GM19025 (cell line): ENCODE measurements at regions not wholly inside any gene's neighbourhood (a gene's known extent, or its start where the extent isn't known, plus 50 kb on each side); places are given as distances from the start of the nearest gene placed in this dataset.

Experiments
- ATAC-seq: cut with Tn5 transposase; IDR thresholded peaks from one replicate; pipeline ENCODE4 v1.9.1; 2021; ENCODE audit warnings: mild to moderate bottlenecking, low read depth, moderate library complexity; ENCODE audit not compliant: unreplicated experiment

DNA sequence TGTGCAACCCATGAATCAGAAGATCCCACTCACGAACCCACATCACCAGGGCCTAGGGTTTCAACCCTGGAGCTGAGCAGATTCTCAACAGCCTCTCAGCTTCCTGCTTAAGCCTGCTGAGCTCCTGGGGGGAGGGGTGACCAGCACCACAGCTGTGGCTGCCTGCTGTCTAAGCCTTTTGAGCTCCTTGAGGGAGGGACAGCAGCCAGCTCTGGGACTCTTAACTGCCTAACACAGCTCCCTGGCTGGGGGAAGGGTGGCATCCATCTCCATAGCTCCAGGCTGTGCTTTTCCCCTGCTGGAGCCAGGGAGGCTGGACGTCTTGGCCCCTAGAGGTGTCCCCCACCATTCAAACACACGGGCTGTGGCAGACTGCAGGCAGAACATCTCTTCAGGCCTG lies 250.3 kb downstream of the DMAC1 start:
- ATAC-seq: no peak

GRCh38 chr9:7546261-7546660 lies 253.3 kb downstream of the DMAC1 start:
- ATAC-seq: no peak

- ATAC-seq: no peak
These were observed 254.0 kb downstream of the DMAC1 start for GRCh38 chr9:7545371-7546165.

DNA sequence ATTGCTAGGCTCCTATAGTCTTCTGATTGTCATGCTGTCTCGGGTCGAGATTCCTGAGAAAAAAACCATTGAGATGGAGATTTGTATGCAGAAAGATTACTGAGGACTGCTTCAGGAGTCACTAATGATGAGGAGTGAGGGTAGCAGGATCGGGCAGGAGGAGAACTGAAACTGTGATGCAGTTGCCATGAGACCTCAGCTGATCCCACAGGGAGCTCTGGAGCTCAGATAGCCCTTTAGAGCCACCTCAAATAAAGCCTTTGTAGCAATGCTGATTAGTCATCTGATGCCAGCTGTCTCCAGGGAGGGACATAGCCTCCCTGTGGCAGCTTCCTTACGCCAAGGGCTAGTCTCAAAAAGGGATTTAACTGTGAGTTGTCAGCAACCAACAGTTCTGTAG lies 256.9 kb downstream of the DMAC1 start:
- ATAC-seq: no peak

- ATAC-seq: no peak
These were observed 257.5 kb downstream of the DMAC1 start for GRCh38 chr9:7542126-7542525.

- peak; percentile 65 for ATAC-seq
These were observed 263.2 kb downstream of the DMAC1 start for GRCh38 chr9:7536310-7536939.

GRCh38 chr9:7534211-7534935 lies 265.2 kb downstream of the DMAC1 start:
- ATAC-seq: no peak

DNA sequence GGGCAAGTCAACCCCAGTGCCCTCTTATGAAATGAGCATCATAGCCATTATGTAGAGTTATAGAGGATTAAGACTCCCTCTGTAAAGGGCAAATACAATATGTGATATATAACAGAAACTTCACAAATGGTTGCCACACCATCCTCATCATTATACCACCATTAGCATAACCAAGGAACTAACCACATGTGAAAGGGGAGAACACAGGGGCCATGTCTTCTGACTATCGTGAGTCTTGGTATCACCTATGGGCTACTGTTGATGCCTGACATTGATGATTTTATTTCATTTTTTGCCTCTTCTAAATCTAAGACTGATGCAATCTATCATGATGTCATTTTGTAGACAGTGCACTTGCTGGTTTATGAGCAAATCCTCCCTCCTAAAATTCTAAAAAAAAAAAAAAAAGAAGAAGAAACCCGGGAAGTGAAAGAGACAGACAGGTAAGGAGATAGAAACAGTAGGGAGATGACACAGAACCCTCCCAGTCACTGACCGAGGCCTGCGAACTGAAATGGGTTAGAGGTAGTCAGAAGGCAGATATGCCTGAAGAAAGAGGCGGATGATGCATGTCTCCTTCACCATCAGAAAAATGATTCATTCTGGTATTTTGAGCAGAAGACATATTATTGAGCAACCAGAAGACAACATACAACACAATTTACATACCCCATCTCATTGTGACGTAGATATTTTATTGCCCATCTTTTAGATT lies 266.0 kb downstream of the DMAC1 start:
- ATAC-seq: no peak

DNA sequence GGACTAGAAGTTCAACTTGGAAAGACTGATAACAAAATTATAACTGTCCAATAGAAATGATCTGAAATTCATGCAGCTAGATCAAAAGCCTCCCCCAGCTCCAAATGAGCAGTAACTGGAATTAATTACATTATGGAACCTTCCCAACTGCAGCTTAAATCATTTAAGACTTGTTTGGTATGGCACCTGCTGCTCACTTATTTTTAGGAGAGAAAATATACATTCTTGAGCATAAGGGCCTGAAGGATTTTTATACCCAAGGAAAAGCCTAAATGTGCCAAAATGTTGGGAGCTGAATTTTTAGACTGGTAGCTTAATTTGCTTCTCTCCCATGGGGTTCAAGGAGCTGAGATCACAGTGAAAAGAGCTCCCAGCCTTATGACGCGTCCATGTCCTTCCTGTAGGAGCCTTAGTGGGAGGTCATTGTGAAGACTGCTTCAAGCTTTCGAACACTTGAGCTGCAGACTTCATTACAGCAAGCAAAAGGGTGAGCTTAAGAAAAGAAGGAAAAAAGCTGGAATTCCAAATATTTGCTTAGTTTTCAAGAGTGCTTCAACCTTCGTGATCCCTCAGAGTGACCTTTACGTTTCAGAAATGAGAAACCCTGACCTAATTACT lies 276.0 kb downstream of the DMAC1 start:
- ATAC-seq: no peak

DNA sequence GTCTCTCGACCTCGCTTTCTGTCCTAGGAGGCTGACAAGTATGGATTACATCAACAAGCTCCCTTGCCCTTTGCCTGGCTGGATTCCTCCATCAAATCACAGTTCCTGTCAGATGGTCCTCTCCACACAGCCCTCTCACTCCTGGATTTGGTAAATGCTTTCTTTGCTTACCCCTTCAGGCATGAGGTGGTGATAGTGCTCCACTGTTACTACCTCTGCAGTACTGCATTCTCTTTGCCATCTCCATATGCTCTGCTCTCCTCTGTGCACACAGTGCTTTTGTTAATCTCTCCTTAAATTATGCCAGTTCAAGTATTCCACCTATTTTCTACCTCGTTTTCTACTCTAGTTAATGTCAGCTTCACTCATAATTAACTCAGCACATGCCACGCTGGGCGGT lies 279.2 kb downstream of the DMAC1 start:
- no peak for ATAC-seq

- ATAC-seq: no peak
These were observed 283.2 kb downstream of the DMAC1 start for GRCh38 chr9:7516376-7516775.

- ATAC-seq: no peak
These were observed 289.4 kb downstream of the DMAC1 start for GRCh38 chr9:7510199-7510598.

GRCh38 chr9:7509576-7510145 lies 289.9 kb downstream of the DMAC1 start:
- ATAC-seq: no peak

DNA sequence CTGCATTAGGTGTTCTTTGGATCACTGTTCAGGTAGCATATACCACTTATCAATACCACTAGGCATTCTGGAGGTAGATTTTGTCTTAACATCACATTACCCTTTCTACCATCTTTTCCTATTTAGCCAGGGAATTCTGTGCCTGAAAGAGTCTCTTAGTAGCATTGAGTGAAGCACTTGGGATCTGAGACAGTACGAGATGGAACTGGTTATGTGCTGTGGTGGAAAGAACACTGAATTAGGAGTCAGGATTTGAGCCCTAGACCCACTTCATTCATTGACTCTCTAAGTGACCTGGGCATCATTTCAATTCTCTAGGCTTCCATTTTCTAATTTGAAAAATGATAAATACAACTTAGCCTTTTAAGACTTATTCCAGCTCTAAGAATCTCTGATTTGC lies 291.1 kb downstream of the DMAC1 start:
- no peak for ATAC-seq

DNA sequence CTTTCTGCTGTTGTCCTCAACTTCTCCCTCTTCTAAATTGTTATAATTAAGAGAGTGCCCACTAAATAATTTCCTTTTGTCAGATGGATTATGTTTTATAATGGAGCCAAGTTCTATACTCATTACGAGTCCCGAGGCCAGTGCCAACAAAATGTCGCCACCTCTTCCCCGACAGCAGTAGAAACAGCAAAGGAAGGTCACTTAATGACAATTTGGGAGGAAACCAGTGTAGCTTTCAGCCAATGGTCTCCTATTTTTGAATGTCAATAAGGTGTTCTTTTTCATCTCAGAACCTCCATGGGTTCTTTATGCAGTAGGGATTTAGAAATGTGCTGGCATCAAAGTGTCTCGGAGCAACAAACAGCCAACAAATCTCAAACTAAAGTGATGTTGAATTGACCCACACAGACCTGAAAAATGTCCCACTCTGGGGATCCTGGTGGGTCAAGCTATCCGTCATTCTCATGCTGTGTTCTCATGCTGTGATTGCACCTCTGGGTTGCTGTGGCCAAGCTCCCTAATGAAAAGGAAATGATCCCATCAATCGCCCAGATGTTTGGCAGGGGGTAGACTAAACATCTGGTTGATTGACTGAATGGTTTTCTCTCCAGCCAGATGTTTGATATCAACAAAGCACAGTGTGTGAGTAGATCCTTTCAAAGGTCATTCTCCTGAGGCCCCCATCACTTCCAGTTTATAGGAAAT lies 291.9 kb downstream of the DMAC1 start:
- no peak for ATAC-seq

GRCh38 chr9:7507026-7507425 lies 292.6 kb downstream of the DMAC1 start:
- no peak for ATAC-seq

DNA sequence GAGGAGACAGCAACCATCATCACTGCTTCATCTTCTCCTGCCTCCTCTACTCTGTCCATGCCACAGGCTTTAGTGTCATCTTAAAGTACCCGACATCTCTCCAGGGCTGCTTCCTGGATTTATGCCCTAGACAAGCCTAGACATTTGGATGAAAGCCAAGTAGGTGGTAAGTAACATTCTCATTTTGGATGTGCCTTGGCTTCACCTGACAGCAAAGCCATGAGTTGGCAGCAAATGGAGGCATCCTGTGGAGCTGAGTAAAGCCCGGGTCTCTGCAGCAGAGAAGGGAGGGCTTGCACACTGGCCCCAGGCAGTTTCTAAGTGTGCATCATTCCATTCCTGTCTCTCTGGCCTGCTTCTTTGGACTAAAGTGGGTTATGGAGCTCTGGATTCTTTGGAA lies 299.1 kb downstream of the DMAC1 start:
- no peak for ATAC-seq

DNA sequence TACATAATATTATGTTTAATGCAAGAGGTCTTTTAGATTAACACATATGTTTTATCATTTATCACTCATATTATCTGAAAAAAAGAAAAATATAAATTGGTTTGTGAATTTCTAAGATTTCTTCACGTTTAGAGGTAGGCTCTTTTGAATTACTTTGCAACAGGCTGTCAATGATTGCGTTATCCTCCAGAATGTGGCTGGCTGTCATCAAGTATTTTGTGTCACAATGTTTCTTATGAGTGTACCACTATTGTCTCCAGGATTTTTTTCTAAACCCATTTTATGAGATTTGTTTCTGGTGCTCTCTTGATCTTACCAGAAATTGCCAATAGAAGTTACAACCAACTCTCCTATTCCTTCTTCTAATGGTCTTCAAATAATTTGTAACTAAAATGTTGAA lies 307.9 kb downstream of the DMAC1 start:
- ATAC-seq: no peak

DNA sequence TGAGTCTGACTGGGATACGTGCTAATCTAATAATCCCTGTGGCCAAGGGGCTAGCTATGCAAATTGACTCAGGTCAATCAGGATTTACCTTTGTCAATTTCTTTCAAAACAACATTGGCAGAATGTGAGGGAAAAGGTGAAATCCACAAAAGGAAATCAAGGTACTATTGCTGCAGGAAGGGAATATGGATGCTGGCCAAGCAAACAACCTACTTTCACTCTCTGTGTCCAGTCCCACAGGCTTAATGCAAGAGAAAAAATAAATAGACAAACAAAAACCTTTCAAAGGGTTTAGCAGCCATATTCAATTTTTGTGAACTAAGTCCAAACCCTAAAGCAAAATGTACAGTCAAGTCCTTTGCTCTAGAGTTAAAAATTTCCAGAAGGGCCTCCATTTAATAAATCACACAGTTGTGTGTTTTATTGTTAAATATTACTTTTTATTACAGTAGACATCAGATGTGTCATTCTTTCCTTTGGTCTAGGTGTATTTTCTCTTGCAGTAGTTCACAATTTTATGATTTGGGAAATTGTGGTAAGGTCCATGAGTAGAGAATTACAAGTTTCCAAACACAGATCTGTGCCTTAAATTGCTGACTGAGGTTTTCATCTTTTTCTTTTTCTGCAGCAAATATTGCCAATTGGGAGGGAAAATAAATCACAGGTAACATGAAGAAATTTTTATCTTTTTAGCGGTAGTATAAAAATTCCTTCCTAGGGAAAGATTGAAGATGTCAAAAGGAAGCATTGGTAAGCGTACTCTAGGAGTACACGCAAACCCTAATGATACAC lies 309.1 kb downstream of the DMAC1 start:
- no peak for ATAC-seq
